HG03469 (cell line): ENCODE measurements at regions not wholly inside any gene's neighbourhood (a gene's known extent, or its start where the extent isn't known, plus 50 kb on each side); places are given as distances from the start of the nearest gene placed in this dataset.

Experiments used
- ATAC-seq: cut with Tn5 transposase; IDR thresholded peaks from one replicate; pipeline ENCODE4 v1.9.1; 2021; ENCODE audit warnings: mild to moderate bottlenecking, moderate library complexity, moderate number of reproducible peaks; ENCODE audit not compliant: unreplicated experiment

DNA sequence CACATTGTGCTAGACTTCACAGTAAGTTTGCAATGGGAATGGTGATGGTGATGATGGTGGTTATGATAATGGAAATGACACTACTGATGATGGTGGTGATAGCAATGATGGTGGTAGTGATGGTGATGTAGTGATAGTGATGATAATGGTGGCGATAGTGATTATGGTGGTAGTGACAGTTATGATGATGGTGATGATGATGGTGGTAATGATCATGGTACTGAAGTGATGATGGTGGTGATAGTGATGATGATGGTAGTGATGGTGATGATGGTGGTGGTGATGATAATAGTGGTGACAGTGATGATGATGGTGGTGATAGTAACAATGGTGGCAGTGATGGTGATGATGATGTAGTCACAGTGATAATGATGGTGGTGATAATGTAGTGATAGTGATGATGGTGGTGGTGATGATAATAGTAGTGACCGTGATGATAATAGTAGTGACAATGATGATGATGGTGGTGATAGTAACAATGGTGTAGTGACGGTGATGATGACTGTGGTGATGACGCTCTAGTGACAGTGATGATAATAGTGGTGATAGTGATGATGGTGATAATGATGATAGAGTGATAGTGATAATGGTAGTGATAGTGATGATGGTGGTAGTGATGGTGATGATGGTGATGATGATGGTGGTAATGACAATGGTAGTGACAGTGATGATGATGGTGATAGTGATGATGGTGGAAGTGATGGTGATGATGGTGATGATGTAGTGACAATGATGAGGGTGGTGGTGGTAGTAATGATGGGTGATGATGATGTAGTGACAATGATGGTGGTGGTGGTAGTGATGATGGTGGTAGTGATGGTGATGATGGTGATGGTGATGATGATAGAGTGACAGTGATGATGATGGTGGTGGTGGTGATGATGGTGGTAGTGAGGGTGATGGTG, 222.9 kb upstream of the PWP1 start:
- no peak for ATAC-seq

DNA sequence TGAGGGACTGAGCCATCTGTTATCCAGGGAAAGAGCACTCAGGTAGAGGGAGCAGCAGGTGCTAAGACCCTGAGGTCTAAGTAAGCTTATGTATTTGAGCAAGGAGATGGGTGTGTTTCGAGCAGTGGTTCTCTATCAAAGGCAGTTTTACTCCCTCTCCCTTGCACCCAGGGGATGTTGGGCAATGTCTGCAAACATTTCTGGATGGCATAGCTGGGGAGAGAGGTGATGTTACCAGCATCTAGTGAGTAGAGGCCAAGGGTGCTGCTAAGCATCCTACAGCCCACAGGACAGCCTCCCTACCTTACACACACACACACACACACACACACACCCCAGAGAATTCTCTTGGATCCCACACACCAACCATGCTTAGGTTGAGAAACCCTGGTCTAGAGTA, 221.0 kb upstream of the PWP1 start:
- no peak for ATAC-seq

DNA sequence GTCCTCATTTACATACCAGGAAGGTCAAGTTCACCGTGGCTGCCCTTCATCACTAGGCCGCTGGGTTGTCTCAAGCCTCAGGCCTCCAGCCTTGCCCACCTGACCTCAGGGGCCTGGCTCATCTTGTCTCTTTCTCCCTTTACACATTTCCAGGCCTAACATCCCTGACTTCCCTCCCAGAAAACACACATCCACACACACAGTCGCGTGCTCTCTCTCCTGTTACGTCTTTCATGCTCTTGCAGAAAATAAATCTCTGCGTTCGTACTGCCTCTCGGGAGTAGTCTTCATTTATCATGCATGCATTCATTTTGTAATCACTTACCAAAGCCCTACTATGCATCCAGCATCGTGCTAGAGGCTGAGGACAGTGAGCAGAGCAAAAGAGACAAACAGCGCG, 220.0 kb upstream of the PWP1 start:
- ATAC-seq, result no peak

GRCh38 chr12:107467716-107468115, 217.9 kb upstream of the PWP1 start:
- ATAC-seq, result no peak

DNA sequence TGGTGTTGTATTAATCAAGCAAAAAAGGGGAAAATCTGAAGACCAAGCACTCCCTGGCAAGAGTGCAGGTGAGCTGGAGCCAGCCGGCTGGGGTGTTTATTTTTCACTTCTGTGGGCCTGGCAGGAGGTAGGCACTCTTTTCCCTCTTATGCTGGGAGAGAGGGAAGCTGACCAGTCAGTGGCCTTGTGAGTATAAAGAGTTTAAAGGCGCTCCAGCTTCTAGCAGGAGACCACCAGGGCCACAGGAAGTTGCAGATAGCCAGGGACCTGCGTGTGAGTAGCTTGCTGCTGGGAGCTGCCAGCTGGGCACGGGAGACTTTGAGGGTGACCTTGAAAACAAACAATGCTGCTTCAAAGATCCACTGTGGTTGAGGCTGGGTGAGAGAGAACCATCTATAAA, 217.4 kb upstream of the PWP1 start:
- ATAC-seq, result no peak

- no peak for ATAC-seq
These were observed 216.6 kb upstream of the PWP1 start for GRCh38 chr12:107469011-107469410.

DNA sequence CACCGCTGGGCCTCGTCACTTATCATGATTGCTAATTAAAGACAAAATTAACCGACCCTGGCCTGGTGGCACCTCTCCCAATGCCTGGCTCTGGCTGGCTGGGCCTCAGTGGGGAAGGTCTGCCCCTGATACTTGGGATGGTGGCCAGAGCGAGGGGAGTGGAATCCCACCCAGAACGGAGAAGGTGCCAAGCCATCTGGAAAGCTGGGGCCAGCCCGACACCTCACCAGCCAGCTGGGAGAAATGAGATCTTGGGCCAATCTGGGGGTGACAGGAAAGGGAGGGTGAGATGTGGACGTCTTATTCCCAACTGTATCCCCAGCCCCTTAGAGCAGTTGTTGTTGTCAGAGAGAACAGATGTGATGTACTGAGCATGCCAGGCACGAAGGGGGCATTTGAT, 215.0 kb upstream of the PWP1 start:
- no peak for ATAC-seq

DNA sequence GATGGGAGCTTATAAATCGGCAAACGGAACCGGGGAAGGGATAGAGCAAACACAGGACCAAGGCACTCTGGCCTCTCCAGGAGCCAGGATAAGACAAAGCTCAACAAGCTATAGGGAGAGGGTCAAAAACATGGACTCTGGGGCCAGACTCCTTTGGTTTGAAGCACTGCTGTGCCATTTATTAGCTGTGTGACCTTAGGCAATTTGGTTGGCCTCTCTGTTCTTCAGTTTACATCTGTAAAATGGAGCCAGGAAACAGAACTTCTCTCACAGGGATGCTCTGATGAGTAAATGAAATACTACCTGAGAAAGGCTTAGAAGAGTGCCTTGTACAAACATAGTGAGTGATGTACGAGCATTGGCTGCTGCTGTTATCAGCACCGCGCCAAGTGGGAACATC, 213.3 kb upstream of the PWP1 start:
- ATAC-seq, result no peak

- no peak for ATAC-seq
These were observed 211.5 kb upstream of the PWP1 start for GRCh38 chr12:107474099-107474498.

GRCh38 chr12:107474639-107475539, 210.7 kb upstream of the PWP1 start:
- no peak for ATAC-seq

- ATAC-seq, result no peak
These were observed 209.7 kb upstream of the PWP1 start for GRCh38 chr12:107475900-107476299.

DNA sequence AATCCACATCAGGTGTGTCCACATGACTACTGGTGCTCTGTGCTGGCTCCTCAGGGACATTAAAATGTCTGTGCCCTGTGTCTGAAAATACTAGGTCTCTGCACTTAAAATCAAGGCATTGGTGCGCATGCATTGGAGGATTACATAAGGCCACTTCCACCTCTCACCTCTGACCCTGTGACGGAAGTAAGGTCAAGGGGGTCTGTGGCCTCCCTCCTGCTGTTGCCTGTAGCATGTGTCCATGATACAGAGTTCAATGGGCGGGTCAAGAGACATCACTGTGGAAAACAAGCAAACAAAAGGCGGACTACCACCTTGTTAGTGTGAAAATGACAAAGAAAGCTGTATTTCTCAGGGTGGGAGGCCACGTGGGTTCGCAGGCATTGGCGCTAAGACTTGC, 208.6 kb upstream of the PWP1 start:
- no peak for ATAC-seq

- no peak for ATAC-seq
These were observed 207.5 kb upstream of the PWP1 start for GRCh38 chr12:107477947-107478610.

DNA sequence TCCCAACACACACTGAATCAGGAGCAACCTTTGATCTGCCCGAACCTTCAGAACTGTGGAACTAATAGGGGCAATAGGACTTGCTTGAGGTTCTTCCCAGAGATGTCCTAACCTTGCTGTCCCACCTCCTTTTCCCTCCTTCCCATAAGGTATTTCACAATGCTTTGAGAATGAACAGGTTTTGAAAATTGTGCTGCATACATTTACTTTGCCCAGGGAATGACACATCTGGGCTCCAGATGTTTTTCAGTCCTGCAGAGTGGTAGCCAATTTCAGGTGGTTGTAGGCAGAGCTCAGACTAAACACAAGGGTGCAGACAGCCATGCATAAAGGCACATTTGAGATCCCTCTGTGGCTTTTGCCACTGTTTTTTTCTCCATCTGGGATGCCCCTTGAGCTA, 206.7 kb upstream of the PWP1 start:
- ATAC-seq, result no peak

DNA sequence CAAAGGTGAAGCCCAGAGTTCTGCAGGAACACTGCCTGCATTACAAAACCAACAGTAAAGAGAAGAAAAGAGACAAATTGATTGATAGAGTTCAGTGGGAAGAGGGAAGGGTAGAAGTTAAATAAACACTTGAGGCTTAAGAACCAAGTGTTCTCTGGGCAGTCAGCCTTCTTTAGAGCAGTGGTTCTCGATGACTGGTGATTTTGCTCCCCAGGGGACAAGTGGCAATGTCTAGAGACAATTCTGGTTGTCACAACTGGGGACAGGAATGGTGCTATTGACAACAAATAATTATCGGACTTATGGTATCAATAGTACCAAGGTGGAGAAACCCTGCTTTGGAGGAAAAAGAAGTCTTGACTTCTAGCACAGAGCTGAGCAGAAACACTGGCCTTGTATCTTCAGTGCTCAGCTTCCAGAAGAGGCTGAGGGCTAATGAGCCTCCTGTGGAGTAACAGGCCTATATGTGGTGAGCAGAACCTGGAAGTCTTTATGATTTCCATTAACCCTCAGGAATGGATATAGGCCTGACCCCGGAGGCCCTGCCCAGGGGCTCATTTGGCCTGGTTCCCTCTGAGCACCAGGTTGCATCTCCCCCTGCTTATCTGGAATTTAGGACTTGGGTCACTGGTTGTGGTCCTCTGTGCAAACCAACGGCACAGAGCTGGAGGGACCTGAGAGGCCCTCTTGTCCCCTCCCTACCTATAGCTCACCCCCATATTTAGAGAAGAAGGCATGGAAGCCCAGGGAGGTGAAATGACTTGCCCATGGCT, 204.6 kb upstream of the PWP1 start:
- no peak for ATAC-seq

GRCh38 chr12:107484230-107484629, 201.4 kb upstream of the PWP1 start:
- no peak for ATAC-seq

DNA sequence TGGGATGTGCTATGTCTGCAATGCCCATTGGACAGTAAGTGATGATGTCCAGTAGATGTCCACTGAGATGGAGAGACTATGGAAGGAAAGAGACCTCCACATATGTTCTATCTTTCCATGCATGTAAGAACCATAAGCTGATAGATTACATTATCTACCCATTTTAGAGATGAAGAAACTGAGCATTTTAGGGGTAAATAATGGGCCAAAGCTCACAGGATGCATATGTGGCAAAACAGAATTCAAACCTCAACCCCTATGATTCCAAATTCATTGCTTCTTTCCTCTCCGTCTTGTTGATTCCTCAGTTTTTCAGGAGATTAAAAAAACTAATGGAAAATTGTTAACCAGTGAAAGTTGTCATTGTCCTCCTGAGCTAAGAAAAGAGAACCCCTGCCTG, 200.7 kb upstream of the PWP1 start:
- ATAC-seq, result no peak

GRCh38 chr12:107485731-107486130, 199.9 kb upstream of the PWP1 start:
- ATAC-seq, result no peak

- ATAC-seq, result no peak
These were observed 199.3 kb upstream of the PWP1 start for GRCh38 chr12:107486140-107486892.
